NB4 (cell line): ENCODE measurements at regions not wholly inside any gene's neighbourhood (a gene's known extent, or its start where the extent isn't known, plus 50 kb on each side); places are given as distances from the start of the nearest gene placed in this dataset.

Experiments used
- DNase-seq: peaks from one replicate; pipeline ENCODE4 v3.0.0; 2010; ENCODE audit warnings: low read depth
- H3K4me3 ChIP-seq: one replicate; pipeline ENCODE4 v1.5.1; 2011; ENCODE audit warnings: mild to moderate bottlenecking, low read depth, low read length, moderate library complexity
- CTCF ChIP-seq: IDR thresholded peaks from one replicate; pipeline ENCODE4 v1.5.1; 2012; ENCODE audit warnings: low read depth, low read length
- MAX ChIP-seq: IDR thresholded peaks from 2 replicates; pipeline ENCODE4 v1.6.1; 2011; ENCODE audit warnings: low read depth, low read length
- MYC ChIP-seq: IDR thresholded peaks from 2 replicates; pipeline ENCODE4 v1.6.1; 2011; ENCODE audit warnings: low read depth, low read length
- POLR2A ChIP-seq: IDR thresholded peaks from 2 replicates; pipeline ENCODE4 v1.6.1; 2011; ENCODE audit warnings: mild to moderate bottlenecking; ENCODE audit not compliant: insufficient read length; ENCODE audit errors: extremely low read depth

- H3K4me3 ChIP-seq = no peak overlapping the region
- no peak for DNase-seq
- TF ChIP-seq MYC = no peak
- TF ChIP-seq CTCF = no peak
- no peak for TF ChIP-seq MAX
- TF ChIP-seq POLR2A = no peak
Measured at GRCh38 chr3:194738254-194739093, 52.8 kb downstream of the FAM43A start.

- TF ChIP-seq POLR2A (no peak), MAX (no peak), CTCF (no peak), MYC (no peak)
- DNase-seq = no peak
Measured at GRCh38 chr3:194739498-194740284, 54.0 kb downstream of the FAM43A start.

GRCh38 chr3:194740859-194741491 lies 55.3 kb downstream of the FAM43A start:
- no peak for DNase-seq
- TF ChIP-seq MAX (no peak), CTCF (no peak), POLR2A (no peak), MYC (no peak)
- no peak overlapping the region for H3K4me3 ChIP-seq

More at GRCh38 chr3:194739498-194740284, 54.0 kb downstream of the FAM43A start:
- H3K4me3 ChIP-seq = no peak overlapping the region

GRCh38 chr3:194741916-194742315 lies 56.2 kb downstream of the FAM43A start:
- no peak for DNase-seq
- no peak overlapping the region for H3K4me3 ChIP-seq

More at GRCh38 chr3:194741916-194742315, 56.2 kb downstream of the FAM43A start:
- TF ChIP-seq MAX (no peak), MYC (no peak), CTCF (no peak), POLR2A (no peak)
